NCI-H69 (cell line): ENCODE measurements at regions not wholly inside any gene's neighbourhood (a gene's known extent, or its start where the extent isn't known, plus 50 kb on each side); places are given as distances from the start of the nearest gene placed in this dataset.
"Not testable (repeated sequence)": the region's sequence is repeated elsewhere in the genome, so short reads cannot be mapped to it uniquely, and the experiment has no call there.

Source experiments
- DNase-seq: peaks from one replicate; lab custom pipeline; 2025; lab: John Stamatoyannopoulos, UW

GRCh38 chr6:144477396-144477795 is 192.3 kb downstream of the UTRN start:
- DNase-seq: no peak

DNA sequence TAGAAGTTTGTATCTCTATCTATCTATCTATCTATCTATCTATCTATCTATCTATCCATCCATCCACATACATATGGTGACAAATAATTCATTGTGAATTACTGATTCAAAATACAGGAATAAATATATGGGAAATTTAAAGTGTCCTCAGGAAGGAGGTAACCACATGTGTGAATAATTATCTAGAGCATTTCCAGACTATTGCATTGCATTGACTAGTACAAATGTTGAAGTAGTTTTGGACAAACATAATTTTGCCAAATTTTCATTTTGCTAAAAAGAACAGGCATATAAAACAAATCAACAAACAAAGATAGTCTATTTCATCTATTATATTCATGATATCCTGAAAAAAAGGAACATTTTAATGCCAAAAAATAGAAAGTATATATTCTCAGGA is 192.7 kb downstream of the UTRN start:
- DNase-seq: no peak

GRCh38 chr6:144478483-144478882 is 193.3 kb downstream of the UTRN start:
- DNase-seq: no peak

- no peak for DNase-seq
Observed at GRCh38 chr6:144479991-144480390, 194.9 kb downstream of the UTRN start.

DNA sequence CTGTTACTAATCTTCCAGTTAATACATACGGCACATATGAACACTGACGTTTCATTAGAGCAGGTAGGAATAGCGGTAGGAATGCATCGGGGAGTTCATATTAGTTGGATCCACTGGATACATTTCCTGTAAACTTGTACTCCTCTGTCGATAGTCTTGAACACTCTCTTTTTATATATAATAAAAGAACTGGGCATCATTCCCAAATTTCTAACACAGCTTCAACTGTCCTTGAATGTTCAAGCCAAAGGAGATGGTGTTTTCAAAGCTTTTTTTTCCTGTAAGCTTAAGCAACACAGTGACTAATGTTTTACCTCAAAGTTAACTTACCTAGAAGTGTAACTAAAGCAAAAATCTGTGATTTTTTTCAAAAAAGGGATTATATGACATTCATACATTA is 195.3 kb downstream of the UTRN start:
- no peak for DNase-seq

- no peak for DNase-seq
Observed at GRCh38 chr6:144481527-144481926, 196.4 kb downstream of the UTRN start.

DNA sequence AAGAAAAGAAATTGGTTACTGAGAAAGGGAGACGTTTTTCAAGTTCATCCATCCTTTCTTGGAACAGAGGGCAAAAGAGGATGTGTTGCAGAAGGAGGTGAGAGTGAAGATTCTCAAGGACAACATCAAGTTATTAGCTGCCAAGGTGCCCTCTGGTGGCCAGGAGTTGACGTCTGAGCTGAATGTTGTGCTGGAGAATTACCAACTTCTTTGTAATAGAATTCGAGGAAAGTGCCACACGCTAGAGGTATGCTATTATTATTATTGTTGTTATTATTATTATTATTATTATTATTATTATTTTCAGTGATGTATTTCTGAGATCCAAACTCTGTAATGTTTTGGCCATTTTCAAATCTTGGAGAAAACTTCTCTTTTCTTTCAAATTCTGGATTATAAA is 197.0 kb downstream of the UTRN start:
- DNase-seq: peak; percentile 72

DNA sequence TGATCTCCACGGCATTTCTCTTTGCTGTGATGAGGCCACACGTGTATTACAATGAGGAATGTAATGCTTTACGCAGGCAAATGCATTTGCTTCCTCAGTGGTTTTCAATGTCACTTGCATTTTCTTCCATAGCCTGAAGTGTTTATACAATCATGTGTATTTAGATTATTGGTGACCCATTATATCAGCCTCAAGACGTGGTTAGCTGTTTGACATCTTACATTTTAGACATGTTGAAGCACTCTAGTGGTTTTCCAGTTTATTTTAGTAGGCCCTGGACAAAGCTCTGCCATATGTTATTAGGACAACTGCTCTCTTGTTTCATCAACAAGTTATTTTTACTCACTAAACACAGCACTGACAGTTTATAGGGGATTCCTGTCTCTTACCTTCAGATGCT is 200.4 kb downstream of the UTRN start:
- no peak for DNase-seq

DNA sequence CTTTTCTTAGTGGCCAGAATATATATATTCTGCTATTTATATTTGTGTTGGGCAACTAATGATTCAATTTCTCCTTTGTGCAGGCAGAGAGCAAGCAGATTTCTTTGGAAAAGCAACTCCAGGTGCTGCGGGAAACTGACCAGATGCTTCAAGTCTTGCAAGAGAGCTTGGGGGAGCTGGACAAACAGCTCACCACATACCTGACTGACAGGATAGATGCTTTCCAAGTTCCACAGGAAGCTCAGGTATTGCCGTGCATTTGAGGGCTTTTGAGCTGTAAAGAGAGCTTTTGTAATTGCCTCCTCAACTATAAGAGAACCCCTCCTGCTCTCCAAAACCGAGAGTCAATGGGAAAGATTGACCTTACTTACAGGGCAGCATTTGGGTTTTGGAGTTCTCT is 203.5 kb downstream of the UTRN start:
- no peak for DNase-seq

DNA sequence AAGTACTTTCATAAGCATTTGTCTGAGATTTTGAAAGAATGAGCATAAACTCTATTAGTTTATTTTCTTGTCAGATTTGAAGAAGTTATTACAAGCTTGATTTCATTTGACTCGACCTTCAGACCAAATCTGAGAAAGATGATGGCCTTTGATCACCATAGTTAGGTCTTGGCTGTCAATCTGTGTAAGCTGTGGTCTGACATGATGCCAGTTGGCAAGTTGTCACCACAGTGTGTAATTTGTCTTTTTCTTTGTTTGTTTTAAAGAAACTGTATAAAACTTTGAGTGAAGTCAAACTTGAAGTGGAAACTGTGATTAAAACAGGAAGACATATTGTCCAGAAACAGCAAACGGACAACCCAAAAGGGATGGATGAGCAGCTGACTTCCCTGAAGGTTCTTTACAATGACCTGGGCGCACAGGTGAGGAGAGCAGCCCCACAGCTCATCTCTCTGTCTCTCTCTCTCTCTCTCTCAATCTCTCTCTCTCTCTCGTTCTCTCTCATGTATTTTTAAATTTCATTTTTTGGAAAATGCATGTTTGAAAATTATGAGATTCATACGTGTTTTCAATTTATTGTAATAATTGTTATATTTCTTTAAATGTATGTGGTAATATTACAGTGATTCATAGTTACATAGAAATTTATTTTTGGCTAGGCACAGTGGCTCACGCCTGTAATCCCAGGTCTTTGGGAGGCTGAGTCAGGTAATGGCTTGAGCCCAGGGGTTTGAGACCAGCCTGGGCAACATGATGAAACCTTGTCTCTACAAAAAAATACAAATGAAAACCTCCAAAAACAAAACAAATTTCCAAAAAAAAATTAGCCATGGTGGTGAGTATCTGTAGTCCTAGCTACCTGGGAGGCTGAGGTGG is 208.1 kb downstream of the UTRN start:
- DNase-seq: no peak

DNA sequence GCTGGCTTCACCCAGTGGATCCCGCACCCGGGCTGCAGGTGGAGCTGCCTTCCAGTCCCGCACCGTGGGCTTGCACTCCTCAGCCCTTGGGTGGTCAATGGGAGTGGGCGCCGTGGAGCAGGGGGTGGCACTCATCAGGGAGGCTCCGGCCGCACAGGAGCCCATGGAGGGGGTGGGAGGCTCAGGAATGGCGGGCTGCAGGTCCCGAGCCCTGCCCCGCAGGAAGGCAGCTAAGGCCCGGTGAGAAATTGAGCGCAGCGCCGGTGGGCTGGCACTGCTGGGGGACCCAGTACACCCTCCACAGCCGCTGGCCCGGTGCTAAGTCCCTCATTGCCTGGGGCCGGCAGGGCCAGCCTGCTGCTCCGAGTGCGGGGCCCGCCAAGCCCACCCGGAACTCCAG is 209.9 kb downstream of the UTRN start:
- not testable (repeated sequence) for DNase-seq

GRCh38 chr6:144497650-144498049 is 212.5 kb downstream of the UTRN start:
- no peak for DNase-seq

- DNase-seq: no peak
Observed at GRCh38 chr6:144500892-144501291, 215.8 kb downstream of the UTRN start.

DNA sequence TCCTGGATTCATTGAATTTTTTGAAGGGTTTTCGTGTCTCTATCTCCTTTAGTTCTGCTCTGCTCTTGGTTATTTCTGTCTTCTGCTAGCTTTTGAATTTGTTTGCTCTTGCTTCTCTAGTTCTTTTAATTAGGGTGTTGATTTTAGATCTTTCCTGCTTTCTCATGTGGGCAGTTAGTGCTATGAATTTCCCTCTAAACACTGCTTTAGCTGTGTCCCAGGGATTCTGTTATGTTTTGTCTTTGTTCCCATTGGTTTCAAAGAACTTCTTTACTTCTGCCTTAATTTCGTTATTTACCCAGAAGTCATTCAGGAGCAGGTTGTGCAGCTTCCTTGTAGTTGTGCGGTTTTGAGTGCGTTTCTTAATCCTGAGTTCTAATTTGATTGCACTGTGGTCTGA is 220.1 kb downstream of the UTRN start:
- not testable (repeated sequence) for DNase-seq

GRCh38 chr6:144506051-144506450 is 220.9 kb downstream of the UTRN start:
- not testable (repeated sequence) for DNase-seq

DNA sequence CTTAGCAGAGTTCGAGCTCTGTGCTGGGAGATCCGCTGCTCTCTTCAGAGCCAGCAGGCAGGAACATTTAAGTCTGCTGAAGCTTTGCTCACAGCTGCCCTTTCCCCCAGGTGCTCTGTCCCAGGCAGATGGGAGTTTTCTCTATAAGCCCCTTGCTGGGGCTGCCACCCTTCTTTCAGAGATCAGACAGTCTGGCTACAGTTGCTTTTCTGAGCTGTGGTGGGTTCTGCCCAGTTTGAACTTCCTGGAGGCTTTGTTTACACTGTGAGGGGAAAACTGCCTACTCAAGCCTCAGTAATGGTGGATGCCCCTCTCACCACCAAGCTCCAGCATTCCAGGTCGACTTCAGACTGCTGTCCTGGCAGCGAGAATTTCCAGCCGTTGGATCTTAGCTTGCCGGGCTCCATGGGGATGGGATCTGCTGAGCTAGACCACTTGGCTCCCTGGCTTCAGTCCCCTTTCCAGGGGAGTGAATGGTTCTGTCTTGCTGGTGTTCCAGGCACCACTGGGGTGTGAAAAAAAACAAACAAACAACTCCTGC is 222.7 kb downstream of the UTRN start:
- DNase-seq: not testable (repeated sequence)

- no peak for DNase-seq
Observed at GRCh38 chr6:144510859-144511258, 225.7 kb downstream of the UTRN start.

DNA sequence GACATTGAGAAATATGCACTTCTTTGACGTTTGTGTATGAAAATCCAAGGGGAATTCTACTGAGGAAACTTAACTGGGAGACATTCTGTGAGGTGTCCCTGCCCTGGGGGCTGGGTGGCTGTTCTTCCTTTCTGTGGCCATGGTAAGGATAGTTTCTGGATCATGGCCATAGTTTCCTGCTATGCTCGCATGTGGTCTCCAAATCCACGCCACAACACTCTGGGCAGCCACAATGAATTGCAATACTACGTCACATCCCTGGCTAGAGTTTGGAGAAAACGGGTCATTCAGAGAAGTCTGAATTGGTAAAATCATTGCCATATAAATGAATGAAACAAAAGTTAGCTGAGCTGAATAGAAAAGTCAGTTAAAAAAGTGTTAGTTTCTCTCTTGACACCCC is 230.6 kb downstream of the UTRN start:
- no peak for DNase-seq

DNA sequence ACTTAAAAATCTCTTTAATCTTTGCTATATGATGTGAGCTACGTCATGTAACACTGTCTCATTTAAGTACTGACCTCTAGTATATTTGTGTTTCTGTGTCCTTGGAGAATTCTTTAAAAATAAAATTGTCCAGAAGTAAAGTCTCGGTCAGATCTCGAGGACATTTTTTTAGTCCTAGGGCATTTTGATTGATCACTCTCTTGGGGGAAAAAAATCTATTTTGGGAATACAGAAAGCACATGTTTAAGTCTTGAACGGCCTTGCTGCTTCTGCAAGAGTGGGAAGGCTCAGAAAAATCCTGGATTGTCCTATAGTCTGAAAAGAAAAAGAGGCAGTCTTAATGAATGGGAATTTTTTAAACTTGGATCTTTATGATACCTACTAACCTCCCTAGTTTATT is 234.3 kb downstream of the UTRN start:
- DNase-seq: no peak

GRCh38 chr6:144528743-144529425 is 243.7 kb downstream of the UTRN start:
- peak; percentile 65 for DNase-seq

DNA sequence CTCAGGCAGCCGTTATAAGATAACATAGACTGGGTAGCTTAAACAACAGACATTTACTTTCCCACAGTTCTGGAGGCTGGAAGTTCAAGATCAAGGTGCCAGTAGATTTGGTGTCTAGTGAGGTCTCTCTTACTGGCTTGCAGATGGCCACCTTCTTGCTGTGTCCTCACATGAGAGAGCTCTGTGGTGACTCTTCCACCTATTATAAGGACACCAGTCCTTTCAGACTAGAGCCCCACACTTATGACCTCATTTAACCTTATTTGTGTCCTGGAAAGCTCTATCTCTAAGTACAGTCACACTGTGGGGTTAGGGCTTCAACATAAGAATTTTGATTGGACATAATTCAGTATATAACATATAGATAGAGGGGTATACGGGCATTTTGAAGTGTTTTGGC is 245.0 kb downstream of the UTRN start:
- DNase-seq: no peak

DNA sequence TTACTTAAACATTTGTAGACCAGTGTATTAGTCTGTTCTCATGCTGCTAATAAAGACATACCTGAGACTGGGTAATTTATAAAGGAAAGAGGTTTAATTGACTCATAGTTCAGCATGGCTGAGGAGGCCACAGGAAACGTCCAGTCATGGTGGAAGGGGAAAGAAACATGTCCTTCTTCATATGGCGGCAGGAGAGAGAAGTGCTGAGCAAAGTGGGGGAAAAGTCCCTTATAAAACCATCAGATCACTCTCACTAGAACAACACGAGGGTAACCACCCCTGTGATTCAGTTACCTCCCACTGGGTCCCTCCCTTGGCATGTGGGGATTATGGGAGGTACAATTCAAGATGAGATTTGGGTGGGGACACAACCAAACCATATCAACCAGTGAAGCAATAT is 247.1 kb downstream of the UTRN start:
- not testable (repeated sequence) for DNase-seq

GRCh38 chr6:144534180-144534579 is 249.0 kb downstream of the UTRN start:
- no peak for DNase-seq
